ENCODE measurements at regions not wholly inside any gene's neighbourhood (a gene's known extent, or its start where the extent isn't known, plus 50 kb on each side); places are given as distances from the start of the nearest gene placed in this dataset.

- TF ChIP-seq, protein P1, sequence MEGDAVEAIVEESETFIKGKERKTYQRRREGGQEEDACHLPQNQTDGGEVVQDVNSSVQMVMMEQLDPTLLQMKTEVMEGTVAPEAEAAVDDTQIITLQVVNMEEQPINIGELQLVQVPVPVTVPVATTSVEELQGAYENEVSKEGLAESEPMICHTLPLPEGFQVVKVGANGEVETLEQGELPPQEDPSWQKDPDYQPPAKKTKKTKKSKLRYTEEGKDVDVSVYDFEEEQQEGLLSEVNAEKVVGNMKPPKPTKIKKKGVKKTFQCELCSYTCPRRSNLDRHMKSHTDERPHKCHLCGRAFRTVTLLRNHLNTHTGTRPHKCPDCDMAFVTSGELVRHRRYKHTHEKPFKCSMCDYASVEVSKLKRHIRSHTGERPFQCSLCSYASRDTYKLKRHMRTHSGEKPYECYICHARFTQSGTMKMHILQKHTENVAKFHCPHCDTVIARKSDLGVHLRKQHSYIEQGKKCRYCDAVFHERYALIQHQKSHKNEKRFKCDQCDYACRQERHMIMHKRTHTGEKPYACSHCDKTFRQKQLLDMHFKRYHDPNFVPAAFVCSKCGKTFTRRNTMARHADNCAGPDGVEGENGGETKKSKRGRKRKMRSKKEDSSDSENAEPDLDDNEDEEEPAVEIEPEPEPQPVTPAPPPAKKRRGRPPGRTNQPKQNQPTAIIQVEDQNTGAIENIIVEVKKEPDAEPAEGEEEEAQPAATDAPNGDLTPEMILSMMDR (IDR thresholded peaks at IDR 0.05): no peak
- Histone ChIP-seq H3K36me3 (no peaks in the 10 kb centered on the region), H3K4me1 (no peaks in the 10 kb centered on the region), H3K4me3 (no peak overlapping the region), H3K9me3 (no peaks in the 10 kb centered on the region), H3K27ac (no peak overlapping the region), H3K27me3 (no peaks in the 10 kb centered on the region)
- DNase-seq (ENCODE audit: low spot score): no peak
Observed at GRCh38 chr2:104280216-104280615, 573.7 kb upstream of the POU3F3 start.

- no peak for DNase-seq (ENCODE audit: low spot score)
- Histone ChIP-seq H3K27ac (no peak overlapping the region), H3K4me3 (no peak overlapping the region), H3K4me1 (no peaks in the 10 kb centered on the region), H3K36me3 (no peaks in the 10 kb centered on the region), H3K9me3 (no peaks in the 10 kb centered on the region), H3K27me3 (no peaks in the 10 kb centered on the region)
- TF ChIP-seq, protein P1 (IDR thresholded peaks at IDR 0.05): no peak
Observed at GRCh38 chr2:104286841-104287240, 567.1 kb upstream of the POU3F3 start.

DNA sequence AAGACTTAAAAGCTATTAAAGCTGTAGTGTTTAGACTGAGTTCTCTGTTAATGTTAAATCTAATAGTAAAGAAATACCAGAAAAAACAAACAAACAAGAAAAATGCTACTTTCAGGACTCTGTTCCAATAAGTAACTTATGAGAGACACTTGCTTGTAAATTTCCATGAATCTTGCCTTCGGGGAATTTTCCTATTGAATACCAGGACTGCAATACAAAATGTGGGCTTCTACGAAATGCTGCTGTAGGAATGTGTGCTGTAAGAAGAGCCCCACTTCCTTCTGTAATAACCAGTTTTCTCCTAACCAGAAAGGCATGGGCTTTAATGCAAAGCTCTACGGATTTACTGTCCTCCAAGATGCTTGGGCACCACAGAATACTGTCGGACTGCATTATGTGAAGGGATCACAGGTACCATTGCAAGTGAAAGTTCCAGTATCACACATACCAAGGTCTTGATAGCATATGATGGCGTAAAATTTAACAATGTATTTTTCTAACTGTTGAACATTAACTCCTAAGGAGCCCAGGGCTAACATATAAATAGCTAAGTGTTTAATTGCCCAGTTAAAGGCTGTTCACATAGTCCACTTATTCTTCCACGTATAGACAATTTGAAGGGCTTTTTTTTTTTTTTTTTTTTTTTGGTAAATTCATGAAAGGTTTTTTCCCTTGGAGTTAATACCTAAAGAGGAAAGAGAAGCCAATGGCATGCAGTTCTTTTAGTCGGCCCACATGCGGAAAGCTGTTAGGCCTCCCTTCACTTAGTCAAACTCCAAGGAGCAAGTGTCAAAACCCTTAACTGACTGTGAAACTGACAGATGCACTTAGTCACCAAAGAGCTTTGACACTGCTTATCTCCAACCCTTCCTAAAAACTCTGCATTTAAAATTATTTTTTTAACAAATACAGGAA is 564.0 kb upstream of the POU3F3 start:
- TF ChIP-seq, protein P1 (IDR thresholded peaks at IDR 0.05): no peak
- Histone ChIP-seq H3K27ac (no peak overlapping the region), H3K4me3 (no peak overlapping the region), H3K36me3 (no peaks in the 10 kb centered on the region), H3K9me3 (no peaks in the 10 kb centered on the region), H3K4me1 (no peaks in the 10 kb centered on the region), H3K27me3 (no peaks in the 10 kb centered on the region)
- no peak for DNase-seq (ENCODE audit: low spot score)

DNA sequence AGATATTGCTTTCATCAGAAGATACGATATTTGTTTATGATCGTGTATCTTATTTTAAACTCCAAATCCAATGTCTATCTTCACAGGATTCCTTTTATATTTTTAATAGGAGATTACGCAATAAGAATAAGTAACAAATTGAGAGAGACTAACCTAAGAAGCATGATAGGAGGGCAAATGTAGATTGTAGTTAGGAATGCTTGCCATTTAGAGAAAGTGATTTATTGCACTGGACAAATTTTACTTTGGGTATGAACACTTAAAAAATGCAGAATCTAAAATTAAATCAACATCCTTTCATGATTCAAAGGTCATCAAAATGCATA is 563.4 kb upstream of the POU3F3 start:
- Histone ChIP-seq H3K4me1 (no peaks in the 10 kb centered on the region), H3K36me3 (no peaks in the 10 kb centered on the region), H3K27me3 (no peaks in the 10 kb centered on the region), H3K9me3 (no peaks in the 10 kb centered on the region), H3K27ac (no peak overlapping the region), H3K4me3 (no peak overlapping the region)
- TF ChIP-seq, protein P1 (IDR thresholded peaks at IDR 0.05): no peak
- DNase-seq (ENCODE audit: low spot score): no peak

- Histone ChIP-seq H3K36me3 (no peaks in the 10 kb centered on the region), H3K27ac (no peak overlapping the region), H3K4me3 (no peak overlapping the region), H3K27me3 (no peaks in the 10 kb centered on the region), H3K9me3 (peaks cover 0 to 4% of the 10 kb centered on the region in 2 donors), H3K4me1 (no peaks in the 10 kb centered on the region)
- DNase-seq (ENCODE audit: low spot score): no peak
- TF ChIP-seq, protein P1 (IDR thresholded peaks at IDR 0.05): no peak
Observed at GRCh38 chr2:104312684-104313083, 541.2 kb upstream of the POU3F3 start.
